GM21737 (cell line): ENCODE measurements at regions not wholly inside any gene's neighbourhood (a gene's known extent, or its start where the extent isn't known, plus 50 kb on each side); places are given as distances from the start of the nearest gene placed in this dataset.

Experiments used
- ATAC-seq: cut with Tn5 transposase; IDR thresholded peaks from one replicate; pipeline ENCODE4 v1.9.1; 2021; ENCODE audit warnings: mild to moderate bottlenecking, moderate library complexity; ENCODE audit not compliant: unreplicated experiment

DNA sequence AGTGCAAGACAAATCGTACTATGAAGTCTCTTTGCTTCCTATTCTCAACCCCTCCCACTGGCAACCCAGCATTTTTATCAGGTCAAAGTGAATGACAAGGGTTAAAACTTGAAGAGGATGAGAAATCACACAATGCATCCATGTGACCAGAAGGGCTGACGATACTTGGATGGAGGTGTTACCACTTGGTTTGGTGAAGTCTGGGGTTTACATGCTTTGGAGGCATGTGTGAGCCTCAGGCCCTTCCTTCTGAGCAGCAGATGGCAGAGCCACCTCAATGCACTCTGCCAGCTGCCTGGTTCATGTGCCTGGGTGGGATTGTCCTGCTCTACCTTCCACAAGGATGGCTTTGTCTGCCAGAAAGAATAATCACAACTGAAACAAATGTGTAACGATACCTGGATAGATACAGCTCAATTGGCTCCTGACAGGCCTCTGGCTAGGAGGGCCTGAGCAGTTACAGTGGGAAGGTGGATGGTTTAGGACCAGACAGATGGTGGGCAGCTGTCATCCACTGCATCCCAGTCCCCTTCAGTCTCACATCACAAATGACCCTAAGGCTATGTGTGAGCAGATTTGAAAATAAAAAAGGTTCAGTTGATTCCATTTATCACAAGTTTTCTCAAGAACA, 51.5 kb upstream of the CNIH3 start:
- no peak for ATAC-seq

DNA sequence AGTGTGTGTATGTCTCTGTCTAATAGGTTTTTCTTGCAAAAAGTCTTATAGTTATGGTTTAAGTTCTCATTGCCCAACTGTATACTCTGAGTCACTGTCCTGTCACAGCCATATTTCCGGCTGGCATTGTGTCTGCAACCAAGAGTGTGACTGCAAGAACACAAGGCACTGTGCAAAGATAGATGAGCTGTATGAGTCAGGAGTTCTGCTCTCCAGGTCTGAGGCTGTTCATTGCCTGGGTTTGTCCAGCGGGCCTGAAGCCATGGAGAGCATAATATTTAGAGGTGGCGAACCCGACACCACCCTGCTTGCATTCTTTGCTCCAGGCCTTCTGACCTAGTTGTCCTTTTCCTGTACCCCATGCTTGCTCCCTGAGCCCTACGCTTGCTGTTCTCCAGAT, 50.9 kb upstream of the CNIH3 start:
- no peak for ATAC-seq

DNA sequence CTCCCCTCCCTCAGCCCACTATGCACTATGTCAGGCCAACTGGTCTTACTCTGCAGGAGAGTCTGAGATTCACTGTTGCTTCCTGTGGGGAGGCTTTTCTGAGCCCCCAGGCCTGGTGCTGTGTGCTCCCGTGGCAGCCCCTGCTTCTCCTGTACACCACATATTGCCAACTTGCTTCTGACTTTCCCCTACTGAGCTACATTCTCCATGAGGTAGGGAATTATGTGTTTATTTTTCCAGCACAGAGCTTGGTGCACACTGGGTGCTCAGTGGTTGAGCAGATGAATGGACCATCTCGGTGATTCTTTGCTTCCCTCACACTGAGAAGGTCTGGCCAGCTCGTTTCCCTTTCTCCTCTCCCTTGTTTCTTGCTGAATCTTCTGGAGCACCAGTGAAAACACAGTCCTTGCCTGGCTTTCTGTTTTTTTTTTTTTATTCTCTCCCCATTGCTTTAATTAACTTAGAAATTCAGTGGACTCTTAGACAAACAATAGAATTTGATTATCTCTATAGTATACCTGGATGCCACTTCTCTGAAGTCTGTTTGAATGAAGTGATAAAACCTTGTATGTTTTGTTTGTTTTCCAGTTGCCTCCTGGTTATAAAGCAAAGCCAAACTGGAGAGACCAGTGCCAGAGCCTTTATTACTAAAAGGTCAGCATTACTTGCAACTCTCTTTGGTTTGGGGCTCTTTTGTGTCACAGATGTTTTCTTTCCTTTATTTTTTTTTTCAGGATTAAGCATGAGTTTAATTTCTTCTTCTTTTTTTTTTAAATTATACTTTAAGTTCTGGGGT, 50.3 kb upstream of the CNIH3 start:
- ATAC-seq, result no peak
